HG03571 (cell line): ENCODE measurements at regions not wholly inside any gene's neighbourhood (a gene's known extent, or its start where the extent isn't known, plus 50 kb on each side); places are given as distances from the start of the nearest gene placed in this dataset.
"Not testable (repeated sequence)": the region's sequence is repeated elsewhere in the genome, so short reads cannot be mapped to it uniquely, and the experiment has no call there.

Source experiments
- ATAC-seq: cut with Tn5 transposase; IDR thresholded peaks from one replicate; pipeline ENCODE4 v1.9.1; 2021; ENCODE audit not compliant: unreplicated experiment

GRCh38 chr12:28770322-28770721 is 378.8 kb upstream of the FAR2 start:
- ATAC-seq: no peak

GRCh38 chr12:28771968-28772367 is 377.1 kb upstream of the FAR2 start:
- ATAC-seq: no peak

GRCh38 chr12:28775556-28775955 is 373.5 kb upstream of the FAR2 start:
- ATAC-seq: no peak

- no peak for ATAC-seq
These were observed 372.9 kb upstream of the FAR2 start for GRCh38 chr12:28776220-28776619.

- no peak for ATAC-seq
These were observed 372.1 kb upstream of the FAR2 start for GRCh38 chr12:28776913-28777422.

GRCh38 chr12:28777603-28778365 is 371.3 kb upstream of the FAR2 start:
- no peak for ATAC-seq

GRCh38 chr12:28780096-28780495 is 369.0 kb upstream of the FAR2 start:
- no peak for ATAC-seq

GRCh38 chr12:28780960-28781359 is 368.1 kb upstream of the FAR2 start:
- no peak for ATAC-seq

- no peak for ATAC-seq
These were observed 367.1 kb upstream of the FAR2 start for GRCh38 chr12:28781671-28782652.

GRCh38 chr12:28782812-28783211 is 366.3 kb upstream of the FAR2 start:
- no peak for ATAC-seq

GRCh38 chr12:28787151-28787550 is 361.9 kb upstream of the FAR2 start:
- ATAC-seq: no peak

GRCh38 chr12:28788256-28788655 is 360.8 kb upstream of the FAR2 start:
- not testable (repeated sequence) for ATAC-seq

- no peak for ATAC-seq
These were observed 355.4 kb upstream of the FAR2 start for GRCh38 chr12:28793581-28794151.

- ATAC-seq: no peak
These were observed 354.9 kb upstream of the FAR2 start for GRCh38 chr12:28794211-28794610.

- no peak for ATAC-seq
These were observed 354.3 kb upstream of the FAR2 start for GRCh38 chr12:28794786-28795185.

- ATAC-seq: no peak
These were observed 353.8 kb upstream of the FAR2 start for GRCh38 chr12:28795311-28795710.

- no peak for ATAC-seq
These were observed 349.7 kb upstream of the FAR2 start for GRCh38 chr12:28799348-28799747.

GRCh38 chr12:28800129-28800528 is 348.9 kb upstream of the FAR2 start:
- ATAC-seq: no peak

GRCh38 chr12:28802706-28803438 is 346.2 kb upstream of the FAR2 start:
- ATAC-seq: no peak

- no peak for ATAC-seq
These were observed 341.5 kb upstream of the FAR2 start for GRCh38 chr12:28807535-28807934.

GRCh38 chr12:28811457-28811856 is 337.6 kb upstream of the FAR2 start:
- ATAC-seq: no peak
